HG03432 (cell line): ENCODE measurements at regions not wholly inside any gene's neighbourhood (a gene's known extent, or its start where the extent isn't known, plus 50 kb on each side); places are given as distances from the start of the nearest gene placed in this dataset.

Source experiments
- ATAC-seq: cut with Tn5 transposase; IDR thresholded peaks from one replicate; pipeline ENCODE4 v1.9.1; 2021; ENCODE audit warnings: mild to moderate bottlenecking, moderate library complexity; ENCODE audit not compliant: unreplicated experiment

- peak; percentile 93 for ATAC-seq
These were observed 82.3 kb upstream of the CD99 start for GRCh38 chrX:2608638-2609430.

- no peak for ATAC-seq
These were observed 84.0 kb upstream of the CD99 start for GRCh38 chrX:2607113-2607512.

- no peak for ATAC-seq
These were observed 90.5 kb upstream of the CD99 start for GRCh38 chrX:2600564-2600963.

- ATAC-seq: no peak
These were observed 94.4 kb upstream of the CD99 start for GRCh38 chrX:2596555-2597255.

GRCh38 chrX:2596045-2596444, 95.0 kb upstream of the CD99 start:
- no peak for ATAC-seq

- no peak for ATAC-seq
These were observed 94.5 kb upstream of the DHRSX start for GRCh38 chrX:2595258-2595657.

GRCh38 chrX:2594491-2594890, 93.7 kb upstream of the DHRSX start:
- no peak for ATAC-seq

- no peak for ATAC-seq
These were observed 91.5 kb upstream of the DHRSX start for GRCh38 chrX:2592279-2592678.

GRCh38 chrX:2589186-2590020, 88.6 kb upstream of the DHRSX start:
- ATAC-seq: no peak

GRCh38 chrX:2588049-2588448, 87.3 kb upstream of the DHRSX start:
- ATAC-seq: no peak

GRCh38 chrX:2587146-2587545, 86.4 kb upstream of the DHRSX start:
- ATAC-seq: no peak

- ATAC-seq: no peak
These were observed 84.3 kb upstream of the DHRSX start for GRCh38 chrX:2585158-2585470.

GRCh38 chrX:2584251-2585157, 83.7 kb upstream of the DHRSX start:
- peak; percentile 54 for ATAC-seq

- ATAC-seq: peak; percentile 20
These were observed 82.7 kb upstream of the DHRSX start for GRCh38 chrX:2583194-2584162.

GRCh38 chrX:2582667-2583066, 81.9 kb upstream of the DHRSX start:
- ATAC-seq: no peak

GRCh38 chrX:2581296-2581695, 80.5 kb upstream of the DHRSX start:
- no peak for ATAC-seq

GRCh38 chrX:2578864-2579263, 78.1 kb upstream of the DHRSX start:
- no peak for ATAC-seq

- no peak for ATAC-seq
These were observed 77.2 kb upstream of the DHRSX start for GRCh38 chrX:2577844-2578466.

GRCh38 chrX:2576793-2577192, 76.0 kb upstream of the DHRSX start:
- ATAC-seq: no peak
